Thyroid gland (tissue), 4 donors: ENCODE measurements at regions not wholly inside any gene's neighbourhood (a gene's known extent, or its start where the extent isn't known, plus 50 kb on each side); places are given as distances from the start of the nearest gene placed in this dataset.

Experiments
- CTCF ChIP-seq, 6 experiments: fragments of 200-600 bp in 3 of 6; fragments of 450-650 bp in 3 of 6; sonication (generic) in 3 of 6; IDR thresholded peaks; one replicate each; pipeline ENCODE4 v1.5.1; 2016 to 2019; ENCODE audit warnings: antibody characterized with exemption in 6 of 6, mild to moderate bottlenecking in 2 of 6, inconsistent platforms in 1 of 6, moderate library complexity in 1 of 6
- POLR2A ChIP-seq, 2 donors: fragments of 450-650 bp; IDR thresholded peaks; one replicate each; pipeline ENCODE4 v1.6.1; 2017; ENCODE audit warnings: antibody characterized with exemption in 2 of 2, mild to moderate bottlenecking in 2 of 2, moderate library complexity in 1 of 2

GRCh38 chr19:28185646-28186045 is 1027.3 kb downstream of the UQCRFS1 start:
- TF ChIP-seq CTCF (IDR thresholded peaks at IDR 0.05), result no peak
- TF ChIP-seq POLR2A (IDR thresholded peaks at IDR 0.05), result no peak
